Keratinocyte (primary cell): ENCODE measurements at regions not wholly inside any gene's neighbourhood (a gene's known extent, or its start where the extent isn't known, plus 50 kb on each side); places are given as distances from the start of the nearest gene placed in this dataset.

Experiments
- DNase-seq: peaks from one replicate; pipeline ENCODE4 v3.0.0-alpha.2; 2011; ENCODE audit warnings: low read depth, missing footprints, low spot score
- FAIRE-seq: peaks from 2 replicates; lab custom pipeline; 2011; peaks lifted over from hg19 to GRCh38; lab: Jason Lieb, UNC
- H2AFZ ChIP-seq: 2 replicates; pipeline ENCODE4 v1.6.0; 2012; ENCODE audit warnings: low read length, control low read depth, inconsistent platforms; ENCODE audit not compliant: control insufficient read depth
- H3K27ac ChIP-seq: 2 replicates; pipeline ENCODE4 v1.5.1; 2011; ENCODE audit warnings: low read length; ENCODE audit not compliant: control insufficient read depth, insufficient read depth
- H3K27me3 ChIP-seq: 3 replicates; pipeline ENCODE4 v1.6.0; 2011; ENCODE audit warnings: low read length; ENCODE audit not compliant: control insufficient read depth, insufficient read depth; ENCODE audit errors: extremely low read depth
- H3K36me3 ChIP-seq, 2 experiments: 2 replicates in 1 of 2; 3 replicates in 1 of 2; pipeline ENCODE4 v1.5.1; 2011; ENCODE audit warnings: low read length in 2 of 2, mild to moderate bottlenecking in 1 of 2; ENCODE audit not compliant: control insufficient read depth in 2 of 2, insufficient read depth in 2 of 2; ENCODE audit errors: extremely low read depth in 1 of 2
- H3K4me1 ChIP-seq: 3 replicates; pipeline ENCODE4 v1.5.1; 2011; ENCODE audit warnings: low read length; ENCODE audit not compliant: control insufficient read depth, insufficient read depth; ENCODE audit errors: extremely low read depth
- H3K4me2 ChIP-seq: 3 replicates; pipeline ENCODE4 v1.6.0; 2011; ENCODE audit warnings: low read depth, low read length; ENCODE audit not compliant: control insufficient read depth, insufficient read depth; ENCODE audit errors: extremely low read depth
- H3K4me3 ChIP-seq, 3 experiments: fragments of 200-600 bp in 1 of 3; sonication (generic) in 1 of 3; 2 replicates in 2 of 3; 3 replicates in 1 of 3; pipeline ENCODE4 v1.5.1; 2011 to 2016; ENCODE audit warnings: low read length in 3 of 3, mild to moderate bottlenecking in 3 of 3, control low read depth in 2 of 3, inconsistent platforms in 1 of 3, low read depth in 1 of 3, mixed read lengths in 1 of 3, mixed run types in 1 of 3, moderate library complexity in 1 of 3; ENCODE audit not compliant: control insufficient read depth in 2 of 3, insufficient read depth in 2 of 3; ENCODE audit errors: extremely low read depth in 1 of 3
- H3K79me2 ChIP-seq: 2 replicates; pipeline ENCODE4 v1.6.0; 2012; ENCODE audit warnings: low read length; ENCODE audit not compliant: control insufficient read depth, insufficient read depth
- H3K9ac ChIP-seq: 3 replicates; pipeline ENCODE4 v1.6.0; 2011; ENCODE audit warnings: low read length; ENCODE audit not compliant: control insufficient read depth, insufficient read depth; ENCODE audit errors: extremely low read depth
- H3K9me1 ChIP-seq: 3 replicates; pipeline ENCODE4 v1.6.0; 2011; ENCODE audit warnings: low read length; ENCODE audit not compliant: control insufficient read depth, insufficient read depth; ENCODE audit errors: extremely low read depth
- H3K9me3 ChIP-seq: 2 replicates; pipeline ENCODE4 v1.5.1; 2012; ENCODE audit warnings: low read depth, low read length; ENCODE audit not compliant: control insufficient read depth
- H4K20me1 ChIP-seq: 3 replicates; pipeline ENCODE4 v1.6.0; 2011; ENCODE audit warnings: low read length; ENCODE audit not compliant: control insufficient read depth, insufficient read depth; ENCODE audit errors: extremely low read depth
- CTCF ChIP-seq, 3 experiments: IDR thresholded peaks in 1 of 3; conservative IDR thresholded peaks in 1 of 3; optimal IDR thresholded peaks in 1 of 3; 2 replicates in 2 of 3; 3 replicates in 1 of 3; pipeline versions ENCODE3 to v1.5.1; 2011; ENCODE audit warnings: low read length in 3 of 3, mild to moderate bottlenecking in 3 of 3, moderate library complexity in 2 of 3, control low read depth in 1 of 3, inconsistent platforms in 1 of 3; ENCODE audit not compliant: insufficient read depth in 2 of 3; ENCODE audit errors: extremely low read depth in 1 of 3
- EZH2 ChIP-seq: IDR thresholded peaks from one replicate; pipeline ENCODE4 v1.6.1; 2012; ENCODE audit warnings: inconsistent platforms, mild to moderate bottlenecking, low read length, moderate library complexity
- dilution Hi-C: fragments of 300-500 bp; cut with MboI; formaldehyde crosslinking; loops from one replicate; pipeline ENCODE4 v1.7.0; 2020; ENCODE audit warnings: low sequenced_read_pairs; ENCODE audit not compliant: extremely low pct_ligation_motif_present

GRCh38 chr4:153850533-153851280 is 61.8 kb upstream of the SFRP2 start:
- Histone ChIP-seq H3K9me3 (no peaks in the 10 kb centered on the region), H3K4me1 (no peaks in the 10 kb centered on the region), H3K9me1 (no peaks in the 10 kb centered on the region), H4K20me1 (no peaks in the 10 kb centered on the region), H3K36me3 (no peaks in the 10 kb centered on the region), H3K79me2 (no peaks in the 10 kb centered on the region), H2AFZ (no peak overlapping the region), H3K27me3 (no peaks in the 10 kb centered on the region), H3K27ac (no peak overlapping the region), H3K9ac (no peak overlapping the region), H3K4me2 (no peak overlapping the region), H3K4me3 (no peak overlapping the region)
- TF ChIP-seq CTCF (optimal IDR thresholded peaks at IDR 0.05 in 1 of 3, IDR thresholded peaks at IDR 0.05 in 1 of 3, conservative IDR thresholded peaks at IDR 0.05 in 1 of 3; ENCODE audit: extremely low read depth in 1 of 3, insufficient read depth in 2 of 3, low read length in 3 of 3) (no peak), EZH2 (no peak)
- dilution Hi-C loops = no loop called here
- DNase-seq (no peak), FAIRE-seq (no peak)

DNA sequence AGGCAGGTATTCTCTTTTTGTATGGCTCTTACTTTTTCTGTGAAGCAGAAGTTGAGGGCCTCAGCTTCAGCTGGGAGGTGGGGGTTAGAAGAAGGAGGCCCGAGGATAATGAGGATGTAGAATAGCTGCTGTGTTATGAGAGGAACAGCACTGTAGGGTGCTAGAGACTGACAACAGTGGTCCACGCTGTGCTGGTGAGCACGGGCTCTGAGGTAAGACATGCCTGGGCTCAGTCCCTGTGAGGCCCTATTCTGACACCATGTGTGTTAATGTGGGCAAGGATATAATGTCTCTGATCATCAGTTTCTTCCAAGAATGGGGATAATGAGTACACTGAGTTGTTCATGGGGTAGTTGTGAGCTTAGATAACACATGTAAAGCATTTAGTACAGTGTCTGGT is 55.3 kb upstream of the SFRP2 start:
- H3K4me1 ChIP-seq = no peaks in the 10 kb centered on the region
- TF ChIP-seq EZH2 (no peak), CTCF (optimal IDR thresholded peaks at IDR 0.05 in 1 of 3, IDR thresholded peaks at IDR 0.05 in 1 of 3, conservative IDR thresholded peaks at IDR 0.05 in 1 of 3; ENCODE audit: extremely low read depth in 1 of 3, insufficient read depth in 2 of 3, low read length in 3 of 3) (no peak)
- H4K20me1 ChIP-seq = no peaks in the 10 kb centered on the region
- no peaks in the 10 kb centered on the region for H3K9me3 ChIP-seq
- H3K27ac ChIP-seq = no peak overlapping the region
- no peak for FAIRE-seq
- H3K9me1 ChIP-seq = no peaks in the 10 kb centered on the region
- H3K79me2 ChIP-seq = no peaks in the 10 kb centered on the region
- no peak overlapping the region for H3K4me3 ChIP-seq
- no peaks in the 10 kb centered on the region for H3K27me3 ChIP-seq
- H3K36me3 ChIP-seq = no peaks in the 10 kb centered on the region
- no peak for DNase-seq
- H3K9ac ChIP-seq = no peak overlapping the region
- H2AFZ ChIP-seq = no peak overlapping the region
- dilution Hi-C loops = no loop called here
- no peak overlapping the region for H3K4me2 ChIP-seq
